K562 (cell line): ENCODE measurements at regions not wholly inside any gene's neighbourhood (a gene's known extent, or its start where the extent isn't known, plus 50 kb on each side); places are given as distances from the start of the nearest gene placed in this dataset.

Source experiments
- ATAC-seq: fragments of 200-7000 bp; cut with Tn5 transposase; 3 replicates; pipeline ENCODE4 v1.9.1; 2020; ENCODE audit warnings: moderate library complexity
- BruUV-seq: library from RNA; stranded (reverse); fragments of 400-500 nt; replicated peaks from 2 replicates; lab custom pipeline; 2021; lab: Mats Ljungman, UMichigan
- CTCF ChIA-PET: fragments of 300-600 bp; formaldehyde crosslinking; extraction: SDS; loops from one replicate; lab custom pipeline; 2021; ENCODE audit warnings: low intra/inter-chr PET ratio; lab: Yijun Ruan, JAX
- POLR2A ChIA-PET: fragments of 300-600, 350-650 bp; sonication (Branson Sonifier 250); formaldehyde crosslinking; extraction: SDS; loops from one replicate; lab custom pipeline; 2021; ENCODE audit warnings: antibody characterized with exemption, inconsistent platforms; lab: Yijun Ruan, JAX
- DNase-seq, 4 experiments: peaks; one replicate each; pipeline versions ENCODE4 v3.0.0 to v3.0.0-alpha.2; 2011 to 2018; ENCODE audit warnings: low spot score in 3 of 4, mixed read lengths in 3 of 4; ENCODE audit errors: extremely low read depth in 1 of 4
- FAIRE-seq: peaks from 2 replicates; lab custom pipeline; 2011; peaks lifted over from hg19 to GRCh38; lab: Jason Lieb, UNC
- H2AFZ ChIP-seq: 2 replicates; pipeline ENCODE4 v1.6.0; 2011; ENCODE audit warnings: low read depth, low read length, control low read depth, inconsistent platforms
- H3K27ac ChIP-seq: fragments of 200-600 bp; 3 replicates; pipeline ENCODE4 v1.8.0; 2011; ENCODE audit warnings: low read depth, mild to moderate bottlenecking, control low read depth, inconsistent platforms, low read length, moderate library complexity, mixed read lengths; ENCODE audit errors: extremely low read depth
- H3K27me3 ChIP-seq, 2 experiments: fragments of 300-600 bp in 1 of 2; 2 replicates in 1 of 2; 3 replicates in 1 of 2; pipeline versions ENCODE4 v1.6.0 to v1.8.0; 2011; ENCODE audit warnings: inconsistent platforms in 2 of 2, low read length in 2 of 2, mild to moderate bottlenecking in 1 of 2, mixed read lengths in 1 of 2, moderate library complexity in 1 of 2; ENCODE audit not compliant: control insufficient read depth in 2 of 2, insufficient read depth in 2 of 2
- H3K36me3 ChIP-seq: fragments of 300-600 bp; 3 replicates; pipeline ENCODE4 v1.8.0; 2011; ENCODE audit warnings: mild to moderate bottlenecking, low read length, inconsistent platforms; ENCODE audit not compliant: control insufficient read depth, insufficient read depth
- H3K4me1 ChIP-seq, 2 experiments: fragments of 200-600 bp in 1 of 2; replicated peaks in 1 of 2; 2 replicates in 1 of 2; 3 replicates in 1 of 2; pipeline versions ENCODE4 v1.5.1 to v1.8.0; 2011; ENCODE audit warnings: inconsistent platforms in 2 of 2, low read length in 2 of 2, mild to moderate bottlenecking in 1 of 2, mixed read lengths in 1 of 2, moderate library complexity in 1 of 2; ENCODE audit not compliant: control insufficient read depth in 2 of 2, insufficient read depth in 2 of 2
- H3K4me2 ChIP-seq: 2 replicates; pipeline ENCODE4 v1.6.1; 2011; ENCODE audit warnings: low read length, control low read depth, inconsistent platforms, mixed read lengths; ENCODE audit not compliant: insufficient read depth
- H3K4me3 ChIP-seq: fragments of 200-600 bp; sonication (generic), shearing (Covaris generic); 2 replicates; pipeline ENCODE4 v1.5.1; 2016; ENCODE audit warnings: control low read depth, inconsistent platforms
- H3K79me2 ChIP-seq: fragments of 200-600 bp; 3 replicates; pipeline ENCODE4 v1.8.0; 2011; ENCODE audit warnings: low read length, inconsistent platforms; ENCODE audit not compliant: control insufficient read depth, insufficient read depth
- H3K9ac ChIP-seq, 2 experiments: 2 replicates each; pipeline versions ENCODE4 v1.6.0 to v1.6.1; 2011; ENCODE audit warnings: low read depth in 2 of 2, low read length in 2 of 2, control low read depth in 1 of 2, inconsistent platforms in 1 of 2, mild to moderate bottlenecking in 1 of 2, mixed read lengths in 1 of 2; ENCODE audit not compliant: insufficient read depth in 1 of 2
- H3K9me1 ChIP-seq: one replicate; pipeline ENCODE4 v1.6.0; 2011; ENCODE audit warnings: inconsistent platforms, mild to moderate bottlenecking, low read length, moderate library complexity; ENCODE audit not compliant: control insufficient read depth, insufficient read depth
- H3K9me3 ChIP-seq: replicated peaks from 2 replicates; pipeline ENCODE4 v1.5.1; 2011; ENCODE audit warnings: low read depth, low read length, inconsistent platforms; ENCODE audit not compliant: control insufficient read depth, insufficient read depth
- H4K20me1 ChIP-seq: replicated peaks from 2 replicates; pipeline ENCODE4 v1.6.1; 2011; ENCODE audit warnings: low read length, inconsistent platforms, mixed read lengths; ENCODE audit not compliant: control insufficient read depth, insufficient read depth
- BACH1 ChIP-seq: fragments of 200-800 bp; sonication (Bioruptor generic); IDR thresholded peaks from 2 replicates; pipeline ENCODE4 v1.6.1; 2016; ENCODE audit warnings: missing genetic modification characterization, missing compliant biosample characterization
- E2F1 ChIP-seq: sonication (generic); formaldehyde crosslinking; IDR thresholded peaks from 2 replicates; pipeline ENCODE4 v1.8.1; 2023; ENCODE audit warnings: mild to moderate bottlenecking, missing genetic modification reagents, moderate library complexity
- HES1 ChIP-seq: fragments of 450-650 bp; IDR thresholded peaks from 2 replicates; pipeline ENCODE4 v1.6.1; 2016; ENCODE audit warnings: low read depth, mild to moderate bottlenecking, moderate library complexity
- MYBL2 ChIP-seq, 2 experiments: fragments of 450-650 bp in 1 of 2; sonication (generic) in 1 of 2; formaldehyde crosslinking in 1 of 2; IDR thresholded peaks; 2 replicates each; pipeline versions ENCODE4 v1.6.1 to v1.8.1; 2017 to 2022; ENCODE audit warnings: borderline replicate concordance in 1 of 2, inconsistent platforms in 1 of 2, low read depth in 1 of 2, mild to moderate bottlenecking in 1 of 2, missing genetic modification reagents in 1 of 2, moderate library complexity in 1 of 2
- THAP12 ChIP-seq: fragments of 250-450 bp; sonication (Bioruptor Pico); IDR thresholded peaks from 2 replicates; pipeline ENCODE4 v1.9.0; 2021; ENCODE audit warnings: mild to moderate bottlenecking, inconsistent platforms
- ZNF146 ChIP-seq: IDR thresholded peaks from one replicate; pipeline ENCODE4 v1.6.1; 2018; ENCODE audit warnings: missing compliant biosample characterization; ENCODE audit not compliant: unreplicated experiment
- WGBS: fragments of 100-300 bp; shearing (Covaris generic); methylation state at CpG from one replicate; pipeline ENCODE4 v1.1.6; 2016; ENCODE audit warnings: low coverage, mixed read lengths; ENCODE audit not compliant: insufficient coverage; ENCODE audit errors: missing lambda C conversion rate; 5-methylcytosine and 5-hydroxymethylcytosine counted together
- in situ Hi-C: fragments of 300-500 bp; cut with MboI; formaldehyde crosslinking; loops from 4 replicates; pipeline ENCODE4 v1.15.0; 2018; ENCODE audit warnings: inconsistent platforms, mixed read lengths
- intact Hi-C: fragments of 100-400 bp; cut with micrococcal nuclease; formaldehyde crosslinking; loops from 2 replicates; pipeline ENCODE4 v1.14.2; 2022

GRCh38 chr18:38948436-38948835 lies 1382.8 kb upstream of the CELF4 start:
- Histone ChIP-seq H4K20me1 (no peaks in the 10 kb centered on the region), H3K4me3 (no peak overlapping the region), H3K27ac (no peak overlapping the region), H3K9me1 (no peaks in the 10 kb centered on the region), H3K4me1 (no peaks in the 10 kb centered on the region), H3K27me3 (no peaks in the 10 kb centered on the region), H3K9ac (no peak overlapping the region), H2AFZ (no peak overlapping the region)
- WGBS: 0% methylated on average over 2 of the region's 2 CpGs
- ATAC-seq (no peak), FAIRE-seq (no peak)
- intact Hi-C loops: no loop called here
- POLR2A ChIA-PET: no interaction called here
- TF ChIP-seq MYBL2 (IDR thresholded peaks at IDR 0.05; ENCODE audit: low read depth) (no peak), MYBL2 (CRISPR knock-in tag; IDR thresholded peaks at IDR 0.05; ENCODE audit: borderline replicate concordance) (no peak), ZNF146 (no peak), E2F1 (no peak), HES1 (no peak), BACH1 (no peak), THAP12 (no peak)
- TF ChIP-seq, all 486 proteins: peak for 0
- in situ Hi-C loops: no loop called here
- H3K4me2 ChIP-seq: no peak overlapping the region
- no TSS peak for BruUV-seq
- no peaks in the 10 kb centered on the region for H3K36me3 ChIP-seq
- no peaks in the 10 kb centered on the region for H3K79me2 ChIP-seq
- H3K9me3 ChIP-seq: no peaks in the 10 kb centered on the region
- DNase-seq: no peak
- CTCF ChIA-PET: no interaction called here
